ENCODE measurements at regions not wholly inside any gene's neighbourhood (a gene's known extent, or its start where the extent isn't known, plus 50 kb on each side); places are given as distances from the start of the nearest gene placed in this dataset.

DNA sequence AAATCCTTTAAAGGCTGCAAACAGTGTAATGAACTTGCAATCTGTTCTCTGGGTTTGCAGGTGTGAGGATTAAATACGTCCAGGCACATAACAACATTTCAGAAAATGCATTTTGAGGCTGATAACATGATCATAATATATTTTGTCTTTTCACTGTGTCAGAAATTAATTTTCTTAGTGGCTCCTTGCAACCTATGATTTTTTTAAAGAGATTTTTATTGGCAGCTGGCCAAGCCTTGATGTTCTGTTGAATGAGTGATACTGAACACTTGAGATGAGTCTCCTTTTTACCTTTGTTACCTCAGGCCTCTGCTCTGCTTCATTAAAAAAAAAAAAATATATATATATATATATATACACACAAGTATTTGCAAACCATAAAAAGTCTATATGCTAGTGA is 68.2 kb upstream of the TENM3 start:
- no peak overlapping the region for H2AFZ ChIP-seq (ENCODE audit: low read length)
- H4K20me1 ChIP-seq (ENCODE audit: insufficient read depth, low read length), result no peaks in the 10 kb centered on the region
- no peaks in the 10 kb centered on the region for H3K36me3 ChIP-seq (ENCODE audit: insufficient read depth, low read length)
- H3K27me3 ChIP-seq (ENCODE audit: insufficient read depth, low read length), result no peaks in the 10 kb centered on the region
- H3K9me3 ChIP-seq (ENCODE audit: low read depth, low read length), result no peaks in the 10 kb centered on the region
- TF ChIP-seq, protein P1, sequence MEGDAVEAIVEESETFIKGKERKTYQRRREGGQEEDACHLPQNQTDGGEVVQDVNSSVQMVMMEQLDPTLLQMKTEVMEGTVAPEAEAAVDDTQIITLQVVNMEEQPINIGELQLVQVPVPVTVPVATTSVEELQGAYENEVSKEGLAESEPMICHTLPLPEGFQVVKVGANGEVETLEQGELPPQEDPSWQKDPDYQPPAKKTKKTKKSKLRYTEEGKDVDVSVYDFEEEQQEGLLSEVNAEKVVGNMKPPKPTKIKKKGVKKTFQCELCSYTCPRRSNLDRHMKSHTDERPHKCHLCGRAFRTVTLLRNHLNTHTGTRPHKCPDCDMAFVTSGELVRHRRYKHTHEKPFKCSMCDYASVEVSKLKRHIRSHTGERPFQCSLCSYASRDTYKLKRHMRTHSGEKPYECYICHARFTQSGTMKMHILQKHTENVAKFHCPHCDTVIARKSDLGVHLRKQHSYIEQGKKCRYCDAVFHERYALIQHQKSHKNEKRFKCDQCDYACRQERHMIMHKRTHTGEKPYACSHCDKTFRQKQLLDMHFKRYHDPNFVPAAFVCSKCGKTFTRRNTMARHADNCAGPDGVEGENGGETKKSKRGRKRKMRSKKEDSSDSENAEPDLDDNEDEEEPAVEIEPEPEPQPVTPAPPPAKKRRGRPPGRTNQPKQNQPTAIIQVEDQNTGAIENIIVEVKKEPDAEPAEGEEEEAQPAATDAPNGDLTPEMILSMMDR (IDR thresholded peaks at IDR 0.05; ENCODE audit: extremely low read depth, low read depth, low read length), result no peak
- H3K4me1 ChIP-seq (ENCODE audit: insufficient read depth, low read length), result peaks cover 11% of the 10 kb centered on the region
- H3K4me2 ChIP-seq (ENCODE audit: insufficient read depth, low read length), result no peak overlapping the region
- DNase-seq (ENCODE audit: insufficient read length, low spot score, missing footprints), result no peak
- no peaks in the 10 kb centered on the region for H3K79me2 ChIP-seq (ENCODE audit: insufficient read depth, low read length)
- no peak overlapping the region for H3K27ac ChIP-seq (ENCODE audit: low read depth, low read length)
- H3K4me3 ChIP-seq (ENCODE audit: insufficient read depth, low read length), result no peak overlapping the region

DNA sequence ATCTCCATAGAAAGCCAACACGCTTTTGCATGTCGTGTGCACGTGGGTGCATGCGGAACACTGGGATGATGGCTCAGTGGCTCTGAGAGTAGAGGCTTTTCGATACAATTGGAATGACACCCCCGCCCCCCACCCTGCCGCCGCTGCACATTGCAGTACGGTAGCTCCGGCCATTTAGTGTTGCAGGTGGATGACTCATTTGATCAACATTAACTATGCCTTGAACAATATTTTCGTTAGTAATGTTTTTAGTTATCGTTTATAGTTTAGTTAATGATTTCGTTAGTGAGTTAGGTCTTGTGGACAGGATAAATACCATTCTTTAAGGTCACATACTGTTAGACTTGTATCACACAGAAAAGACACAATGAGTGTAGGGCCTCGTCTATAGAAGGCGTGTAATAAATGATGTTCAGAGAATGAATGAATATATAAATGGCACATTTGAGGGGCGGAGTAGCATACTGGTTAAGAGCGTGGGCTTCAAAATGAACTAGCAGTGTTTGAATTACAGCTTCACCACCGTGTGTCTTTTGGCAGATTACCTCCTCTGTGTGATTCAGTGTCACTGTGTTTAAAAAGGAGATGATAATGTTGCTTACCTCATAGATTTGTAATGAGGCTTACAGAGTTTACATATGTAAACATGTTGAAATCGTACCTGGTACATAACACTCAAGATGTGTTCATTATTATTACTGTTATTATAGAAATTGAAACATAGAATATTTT is 67.2 kb upstream of the TENM3 start:
- DNase-seq (ENCODE audit: insufficient read length, low spot score, missing footprints), result peak; percentile 36
- TF ChIP-seq, protein P1 (IDR thresholded peaks at IDR 0.05; ENCODE audit: extremely low read depth, low read depth, low read length), result no peak
- Histone ChIP-seq H4K20me1 (ENCODE audit: insufficient read depth, low read length) (no peaks in the 10 kb centered on the region), H3K27ac (ENCODE audit: low read depth, low read length) (no peak overlapping the region), H3K4me2 (ENCODE audit: insufficient read depth, low read length) (no peak overlapping the region), H3K9me3 (ENCODE audit: low read depth, low read length) (no peaks in the 10 kb centered on the region), H3K27me3 (ENCODE audit: insufficient read depth, low read length) (no peaks in the 10 kb centered on the region), H3K4me1 (ENCODE audit: insufficient read depth, low read length) (peaks cover 11% of the 10 kb centered on the region), H3K36me3 (ENCODE audit: insufficient read depth, low read length) (no peaks in the 10 kb centered on the region), H2AFZ (ENCODE audit: low read length) (no peak overlapping the region), H3K4me3 (ENCODE audit: insufficient read depth, low read length) (no peak overlapping the region), H3K79me2 (ENCODE audit: insufficient read depth, low read length) (no peaks in the 10 kb centered on the region)

DNA sequence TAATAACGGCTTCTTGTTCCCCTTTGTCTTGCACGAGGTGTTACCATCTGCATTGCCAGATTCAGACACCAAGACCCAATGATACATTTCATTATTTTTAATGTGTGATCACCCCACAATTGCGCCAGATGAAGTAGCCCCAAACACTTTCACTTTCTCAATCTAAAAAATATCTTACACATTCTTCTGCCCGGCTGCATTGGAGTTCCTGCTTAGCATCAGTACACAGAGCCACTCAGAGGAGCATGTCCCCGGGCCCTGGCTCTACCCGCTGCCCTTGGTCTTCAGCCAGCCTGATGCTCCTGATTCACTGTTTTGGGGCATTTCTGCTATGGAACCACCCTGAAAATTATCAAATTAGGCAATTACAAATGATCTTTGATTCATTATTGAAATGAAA is 66.0 kb upstream of the TENM3 start:
- TF ChIP-seq, protein P1 (IDR thresholded peaks at IDR 0.05; ENCODE audit: extremely low read depth, low read depth, low read length), result no peak
- Histone ChIP-seq H3K4me3 (ENCODE audit: insufficient read depth, low read length) (no peak overlapping the region), H4K20me1 (ENCODE audit: insufficient read depth, low read length) (no peaks in the 10 kb centered on the region), H3K4me1 (ENCODE audit: insufficient read depth, low read length) (peaks cover 11% of the 10 kb centered on the region), H3K27me3 (ENCODE audit: insufficient read depth, low read length) (no peaks in the 10 kb centered on the region), H2AFZ (ENCODE audit: low read length) (no peak overlapping the region), H3K9me3 (ENCODE audit: low read depth, low read length) (no peaks in the 10 kb centered on the region), H3K27ac (ENCODE audit: low read depth, low read length) (no peak overlapping the region), H3K79me2 (ENCODE audit: insufficient read depth, low read length) (no peaks in the 10 kb centered on the region), H3K36me3 (ENCODE audit: insufficient read depth, low read length) (no peaks in the 10 kb centered on the region), H3K4me2 (ENCODE audit: insufficient read depth, low read length) (no peak overlapping the region)
- no peak for DNase-seq (ENCODE audit: insufficient read length, low spot score, missing footprints)

DNA sequence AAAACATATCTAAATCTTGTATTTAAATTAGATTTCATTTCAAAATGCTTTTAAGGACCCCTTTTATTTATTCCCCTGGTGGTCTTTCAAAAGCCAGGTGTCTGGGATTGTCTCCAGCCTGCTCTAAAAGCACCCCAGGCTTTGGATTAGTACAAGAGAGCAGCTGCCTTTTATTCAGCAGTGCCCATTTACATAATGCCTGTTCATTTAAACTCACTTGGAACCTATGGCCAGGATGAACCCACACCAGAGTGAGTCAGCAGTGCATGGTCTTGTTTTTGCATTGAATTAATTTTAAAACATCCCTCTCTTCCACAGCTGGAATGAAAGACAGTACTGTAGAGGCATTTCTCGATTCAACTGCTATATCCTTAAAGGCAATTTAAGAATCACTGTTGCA is 64.1 kb upstream of the TENM3 start:
- Histone ChIP-seq H3K36me3 (ENCODE audit: insufficient read depth, low read length) (no peaks in the 10 kb centered on the region), H3K4me1 (ENCODE audit: insufficient read depth, low read length) (peaks cover 11% of the 10 kb centered on the region), H3K4me2 (ENCODE audit: insufficient read depth, low read length) (peak overlapping the region; percentile 20), H3K27me3 (ENCODE audit: insufficient read depth, low read length) (no peaks in the 10 kb centered on the region), H2AFZ (ENCODE audit: low read length) (no peak overlapping the region), H3K79me2 (ENCODE audit: insufficient read depth, low read length) (no peaks in the 10 kb centered on the region), H3K9me3 (ENCODE audit: low read depth, low read length) (no peaks in the 10 kb centered on the region), H4K20me1 (ENCODE audit: insufficient read depth, low read length) (no peaks in the 10 kb centered on the region), H3K4me3 (ENCODE audit: insufficient read depth, low read length) (no peak overlapping the region), H3K27ac (ENCODE audit: low read depth, low read length) (no peak overlapping the region)
- TF ChIP-seq, protein P1 (IDR thresholded peaks at IDR 0.05; ENCODE audit: extremely low read depth, low read depth, low read length), result no peak
- DNase-seq (ENCODE audit: insufficient read length, low spot score, missing footprints), result no peak
